GM18867 (cell line): ENCODE measurements at regions not wholly inside any gene's neighbourhood (a gene's known extent, or its start where the extent isn't known, plus 50 kb on each side); places are given as distances from the start of the nearest gene placed in this dataset.

ENCODE experiments used
- ATAC-seq: cut with Tn5 transposase; IDR thresholded peaks from one replicate; pipeline ENCODE4 v1.9.1; 2021; ENCODE audit warnings: mild to moderate bottlenecking, moderate library complexity; ENCODE audit not compliant: unreplicated experiment

GRCh38 chr17:33809748-33810147 is 445.3 kb upstream of the CCL2 start:
- no peak for ATAC-seq

GRCh38 chr17:33811004-33811760 is 443.9 kb upstream of the CCL2 start:
- ATAC-seq, result no peak

- no peak for ATAC-seq
Measured at GRCh38 chr17:33811984-33812577, 443.0 kb upstream of the CCL2 start.

GRCh38 chr17:33814852-33815251 is 440.2 kb upstream of the CCL2 start:
- no peak for ATAC-seq

GRCh38 chr17:33816036-33816435 is 439.0 kb upstream of the CCL2 start:
- no peak for ATAC-seq

GRCh38 chr17:33816842-33817617 is 438.1 kb upstream of the CCL2 start:
- ATAC-seq, result no peak

GRCh38 chr17:33819539-33819938 is 435.5 kb upstream of the CCL2 start:
- ATAC-seq, result no peak

GRCh38 chr17:33832262-33832661 is 422.8 kb upstream of the CCL2 start:
- no peak for ATAC-seq

GRCh38 chr17:33837281-33837680 is 417.8 kb upstream of the CCL2 start:
- no peak for ATAC-seq

GRCh38 chr17:33838281-33838680 is 416.8 kb upstream of the CCL2 start:
- no peak for ATAC-seq

GRCh38 chr17:33847900-33848299 is 407.2 kb upstream of the CCL2 start:
- ATAC-seq, result no peak

GRCh38 chr17:33848433-33848832 is 406.7 kb upstream of the CCL2 start:
- ATAC-seq, result no peak

GRCh38 chr17:33854596-33854995 is 400.5 kb upstream of the CCL2 start:
- ATAC-seq, result no peak

- no peak for ATAC-seq
Measured at GRCh38 chr17:33858121-33858520, 397.0 kb upstream of the CCL2 start.

- no peak for ATAC-seq
Measured at GRCh38 chr17:33858682-33859081, 396.4 kb upstream of the CCL2 start.

GRCh38 chr17:33862772-33863602 is 392.1 kb upstream of the CCL2 start:
- no peak for ATAC-seq

- ATAC-seq, result no peak
Measured at GRCh38 chr17:33864758-33865229, 390.3 kb upstream of the CCL2 start.

- no peak for ATAC-seq
Measured at GRCh38 chr17:33868899-33869298, 386.2 kb upstream of the CCL2 start.

- ATAC-seq, result no peak
Measured at GRCh38 chr17:33870936-33871335, 384.1 kb upstream of the CCL2 start.

GRCh38 chr17:33871720-33872540 is 383.2 kb upstream of the CCL2 start:
- ATAC-seq, result no peak
